Sciatic nerve (tissue), 2 donors: ENCODE measurements at regions not wholly inside any gene's neighbourhood (a gene's known extent, or its start where the extent isn't known, plus 50 kb on each side); places are given as distances from the start of the nearest gene placed in this dataset.

Source experiments
- ATAC-seq: fragments of 200-7000 bp; cut with Tn5 transposase; one replicate; pipeline ENCODE4 v1.9.1; 2020; ENCODE audit warnings: mild to moderate bottlenecking, moderate library complexity
- DNase-seq: peaks from one replicate; pipeline ENCODE4 v3.0.0-alpha.2; 2020; ENCODE audit warnings: low spot score
- intact Hi-C: fragments of 100-400 bp; cut with DNase I; formaldehyde crosslinking; loops from one replicate; pipeline ENCODE4 v1.14.2; 2022
- donor health status: DM: no; HTN: no; CAD: no.
- donor health status: DM: no; HTN: no; CAD: no.

DNA sequence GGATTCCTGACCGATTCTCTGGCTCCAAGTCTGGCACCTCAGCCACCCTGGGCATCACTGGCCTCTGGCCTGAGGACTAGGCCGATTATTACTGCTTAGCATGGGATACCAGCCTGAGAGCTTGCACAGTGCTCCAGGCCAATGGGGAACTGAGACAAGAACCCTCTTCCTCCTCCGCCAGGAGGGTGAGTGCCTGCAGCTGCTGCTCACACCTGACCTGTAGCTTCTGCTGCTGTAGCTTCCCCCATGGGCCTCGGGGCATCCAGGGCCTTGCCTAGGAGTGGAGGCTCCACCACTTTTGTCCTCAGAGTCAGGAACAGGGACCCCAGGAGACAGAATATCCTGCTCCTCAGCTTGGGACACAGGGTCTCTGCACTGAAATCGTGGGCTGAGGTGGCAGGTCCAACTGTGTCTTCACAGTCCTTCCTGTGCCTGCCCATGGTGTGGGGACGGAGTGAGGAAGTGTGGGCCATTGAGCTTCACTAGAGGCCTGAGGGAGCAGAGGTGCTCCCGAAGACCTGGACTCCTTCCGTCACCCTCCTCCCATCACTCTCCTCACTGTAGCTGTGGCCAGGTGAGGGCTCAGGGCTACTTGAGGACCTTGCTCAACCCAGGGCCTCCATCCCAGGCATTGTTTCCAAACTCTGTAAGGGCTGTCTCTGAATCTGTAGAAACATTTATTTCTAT, 103.8 kb downstream of the ZNF280B start:
- DNase-seq = no peak
- intact Hi-C loops = no loop called here
- no peak for ATAC-seq

DNA sequence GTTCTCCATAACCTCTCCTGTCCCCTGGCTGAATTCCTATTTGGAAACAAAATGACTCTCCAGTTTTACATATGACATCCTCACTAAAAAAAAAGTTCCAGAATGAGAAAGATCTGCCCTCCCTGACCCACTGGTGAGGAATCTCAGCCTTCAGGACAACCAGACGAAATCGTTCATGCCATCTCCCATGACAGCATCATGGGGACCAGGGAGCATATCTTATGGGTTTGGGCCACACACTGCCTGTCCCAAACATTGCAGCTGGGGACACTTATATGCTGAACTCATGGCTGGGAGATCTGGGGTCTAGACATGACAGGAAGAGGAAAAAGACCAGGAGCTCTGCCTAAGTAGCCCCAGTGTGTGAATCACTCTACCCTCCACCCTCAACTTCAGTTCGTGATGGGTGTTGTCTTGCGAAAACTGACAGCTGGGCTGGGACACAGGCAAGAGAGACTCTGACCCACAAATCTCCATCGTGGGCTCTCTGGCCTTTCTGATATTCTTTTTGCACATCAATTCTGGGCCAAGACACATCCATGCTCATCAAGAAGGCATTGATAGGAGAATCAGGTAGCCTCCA, 102.0 kb downstream of the ZNF280B start:
- DNase-seq (no peak), ATAC-seq (no peak)
- intact Hi-C loops = no loop called here

GRCh38 chr22:22407061-22407460, 101.5 kb downstream of the ZNF280B start:
- intact Hi-C loops = no loop called here
- ATAC-seq (no peak), DNase-seq (no peak)

- intact Hi-C loops = no loop called here
- no peak for ATAC-seq
- no peak for DNase-seq
Measured at GRCh38 chr22:22408269-22408668, 100.3 kb downstream of the ZNF280B start.

GRCh38 chr22:22408731-22409696, 99.5 kb downstream of the ZNF280B start:
- intact Hi-C loops = no loop called here
- DNase-seq (no peak), ATAC-seq (peak; percentile 87)

GRCh38 chr22:22410121-22410520, 98.4 kb downstream of the ZNF280B start:
- intact Hi-C loops = no loop called here
- DNase-seq (peak; percentile 74), ATAC-seq (peak; percentile 97)

- DNase-seq (no peak), ATAC-seq (no peak)
- intact Hi-C loops = no loop called here
Measured at GRCh38 chr22:22410677-22411076, 97.9 kb downstream of the ZNF280B start.

DNA sequence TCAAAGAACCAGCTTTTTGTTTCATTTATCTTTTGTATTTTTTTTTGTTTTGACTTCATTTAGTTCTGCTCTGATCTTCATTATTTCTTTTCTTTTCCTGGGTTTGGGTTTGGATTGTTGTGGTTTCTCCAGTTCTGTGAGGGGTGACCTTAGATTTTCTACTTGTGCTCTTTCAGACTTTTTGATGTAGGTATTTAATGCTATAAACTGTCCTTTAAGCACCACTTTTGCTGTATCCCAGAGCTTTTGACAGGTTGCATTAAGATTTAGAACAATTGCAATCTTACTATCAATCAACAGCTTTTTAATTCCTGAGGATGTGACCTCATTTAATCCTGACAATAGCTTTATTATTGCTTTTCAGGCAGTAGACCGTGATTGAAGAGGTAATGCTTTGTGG, 94.3 kb downstream of the ZNF280B start:
- ATAC-seq = no peak
- intact Hi-C loops = no loop called here
- no peak for DNase-seq

- intact Hi-C loops = no loop called here
- ATAC-seq (no peak), DNase-seq (no peak)
Measured at GRCh38 chr22:22417495-22418162, 90.9 kb downstream of the ZNF280B start.

DNA sequence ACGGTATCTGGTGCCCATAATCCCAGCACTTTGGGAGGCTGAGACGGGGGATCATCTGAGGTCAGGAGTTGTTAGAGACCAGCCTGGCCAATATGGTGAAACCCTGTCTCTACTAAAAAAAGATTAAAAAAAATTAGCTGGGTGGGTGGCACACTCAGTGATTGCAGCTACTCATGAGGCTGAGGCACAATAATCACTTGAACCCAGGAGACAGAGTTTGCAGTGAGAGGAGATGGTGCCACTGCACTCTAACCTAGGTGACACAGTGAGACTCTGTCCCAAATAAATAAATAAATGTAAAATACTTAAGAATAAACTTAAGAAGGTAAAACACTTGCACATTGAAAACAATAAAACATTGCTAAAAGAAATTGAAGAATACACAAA, 90.4 kb downstream of the ZNF280B start:
- ATAC-seq (no peak), DNase-seq (no peak)
- intact Hi-C loops = no loop called here

GRCh38 chr22:22418957-22419356, 89.6 kb downstream of the ZNF280B start:
- DNase-seq = no peak
- no peak for ATAC-seq
- intact Hi-C loops = no loop called here

- intact Hi-C loops = no loop called here
- DNase-seq (no peak), ATAC-seq (no peak)
Measured at GRCh38 chr22:22420580-22420979, 88.0 kb downstream of the ZNF280B start.

GRCh38 chr22:22421392-22421791, 87.2 kb downstream of the ZNF280B start:
- intact Hi-C loops = no loop called here

DNA sequence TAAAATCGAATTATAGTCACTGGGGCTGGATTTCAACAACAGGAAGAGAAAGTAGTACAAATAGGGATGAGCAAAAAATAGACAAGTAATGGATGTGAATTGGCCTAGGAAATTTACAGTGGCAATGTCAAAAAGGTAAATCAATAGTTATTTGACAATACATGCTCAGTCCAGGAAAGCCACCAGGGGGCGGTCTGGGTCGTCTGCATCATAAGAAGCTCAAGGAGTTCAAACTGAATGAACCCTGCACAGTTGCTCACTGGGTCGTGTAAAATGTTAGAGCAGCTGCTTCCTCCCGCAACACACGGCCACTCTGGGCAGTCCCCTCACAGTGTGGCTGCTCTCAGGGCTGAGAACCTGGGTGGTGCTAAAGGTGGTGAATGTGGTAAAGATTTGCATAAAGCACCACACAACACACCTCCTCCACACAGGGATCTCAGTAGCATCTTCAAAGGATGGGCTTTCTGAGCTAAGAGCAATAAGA, 85.9 kb downstream of the ZNF280B start:
- intact Hi-C loops = no loop called here
- DNase-seq (peak; percentile 79), ATAC-seq (peak; percentile 37)

More at GRCh38 chr22:22421392-22421791, 87.2 kb downstream of the ZNF280B start:
- ATAC-seq (no peak), DNase-seq (no peak)

- intact Hi-C loops = no loop called here
- DNase-seq = no peak
- no peak for ATAC-seq
Measured at GRCh38 chr22:22423681-22424080, 84.9 kb downstream of the ZNF280B start.

GRCh38 chr22:22424210-22424800, 84.2 kb downstream of the ZNF280B start:
- DNase-seq = no peak
- intact Hi-C loops = no loop called here
- ATAC-seq = no peak

DNA sequence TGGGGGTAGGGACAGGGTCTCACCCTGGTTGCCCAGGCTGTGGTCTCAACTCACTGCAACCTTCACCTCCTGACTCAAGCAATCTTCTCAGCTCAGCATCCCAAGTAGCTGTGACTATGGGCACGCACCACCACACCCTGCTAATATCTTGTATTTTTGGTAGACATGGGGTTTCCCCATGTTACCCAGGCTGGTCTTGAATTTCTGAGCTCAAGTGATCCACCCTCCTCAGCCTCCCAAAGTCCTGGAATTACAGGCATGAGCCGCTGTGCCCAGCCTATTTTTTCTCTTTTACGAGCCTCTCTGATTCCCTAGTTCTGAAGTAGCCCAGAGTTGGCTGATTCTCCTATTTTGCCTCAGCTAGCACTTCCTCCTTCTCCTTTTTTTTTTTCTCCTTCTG, 83.6 kb downstream of the ZNF280B start:
- DNase-seq (no peak), ATAC-seq (peak; percentile 15)
- intact Hi-C loops = no loop called here

GRCh38 chr22:22425356-22425755, 83.2 kb downstream of the ZNF280B start:
- ATAC-seq = peak; percentile 7
- intact Hi-C loops = no loop called here
- no peak for DNase-seq
